ENCODE measurements at regions not wholly inside any gene's neighbourhood (a gene's known extent, or its start where the extent isn't known, plus 50 kb on each side); places are given as distances from the start of the nearest gene placed in this dataset.

DNA sequence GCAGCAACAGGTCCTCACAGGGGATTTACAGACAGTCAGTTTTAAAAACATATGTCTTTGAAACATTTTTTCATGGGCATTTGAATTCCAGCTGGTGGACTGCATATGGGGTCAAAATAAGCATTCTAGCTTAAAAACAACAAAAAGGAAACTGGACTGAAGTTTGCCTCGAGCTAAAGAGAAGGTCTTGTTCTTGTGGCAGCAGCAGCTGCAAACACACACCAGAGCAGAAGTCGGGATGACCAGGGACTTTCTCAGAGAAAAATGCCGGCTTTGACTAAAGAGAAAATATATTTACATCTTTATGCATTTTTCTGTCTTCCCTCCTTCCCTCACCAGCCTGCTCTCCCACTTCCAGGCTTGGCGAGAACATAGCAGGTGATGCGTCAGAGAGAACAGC lies 361.4 kb downstream of the CXCL12 start (continued):
- TF ChIP-seq, protein P1, sequence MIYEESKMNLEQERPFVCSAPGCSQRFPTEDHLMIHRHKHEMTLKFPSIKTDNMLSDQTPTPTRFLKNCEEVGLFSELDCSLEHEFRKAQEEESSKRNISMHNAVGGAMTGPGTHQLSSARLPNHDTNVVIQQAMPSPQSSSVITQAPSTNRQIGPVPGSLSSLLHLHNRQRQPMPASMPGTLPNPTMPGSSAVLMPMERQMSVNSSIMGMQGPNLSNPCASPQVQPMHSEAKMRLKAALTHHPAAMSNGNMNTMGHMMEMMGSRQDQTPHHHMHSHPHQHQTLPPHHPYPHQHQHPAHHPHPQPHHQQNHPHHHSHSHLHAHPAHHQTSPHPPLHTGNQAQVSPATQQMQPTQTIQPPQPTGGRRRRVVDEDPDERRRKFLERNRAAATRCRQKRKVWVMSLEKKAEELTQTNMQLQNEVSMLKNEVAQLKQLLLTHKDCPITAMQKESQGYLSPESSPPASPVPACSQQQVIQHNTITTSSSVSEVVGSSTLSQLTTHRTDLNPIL (CRISPR knock-in tag; IDR thresholded peaks at IDR 0.05; ENCODE audit: low read depth) = no peak
- no peak for TF ChIP-seq ZNF565 (CRISPR knock-in tag; conservative IDR thresholded peaks at IDR 0.05; ENCODE audit: low read depth)
- TF ChIP-seq TOX (CRISPR knock-in tag; IDR thresholded peaks at IDR 0.05; ENCODE audit: borderline replicate concordance) = no peak
- TF ChIP-seq, protein P2, sequence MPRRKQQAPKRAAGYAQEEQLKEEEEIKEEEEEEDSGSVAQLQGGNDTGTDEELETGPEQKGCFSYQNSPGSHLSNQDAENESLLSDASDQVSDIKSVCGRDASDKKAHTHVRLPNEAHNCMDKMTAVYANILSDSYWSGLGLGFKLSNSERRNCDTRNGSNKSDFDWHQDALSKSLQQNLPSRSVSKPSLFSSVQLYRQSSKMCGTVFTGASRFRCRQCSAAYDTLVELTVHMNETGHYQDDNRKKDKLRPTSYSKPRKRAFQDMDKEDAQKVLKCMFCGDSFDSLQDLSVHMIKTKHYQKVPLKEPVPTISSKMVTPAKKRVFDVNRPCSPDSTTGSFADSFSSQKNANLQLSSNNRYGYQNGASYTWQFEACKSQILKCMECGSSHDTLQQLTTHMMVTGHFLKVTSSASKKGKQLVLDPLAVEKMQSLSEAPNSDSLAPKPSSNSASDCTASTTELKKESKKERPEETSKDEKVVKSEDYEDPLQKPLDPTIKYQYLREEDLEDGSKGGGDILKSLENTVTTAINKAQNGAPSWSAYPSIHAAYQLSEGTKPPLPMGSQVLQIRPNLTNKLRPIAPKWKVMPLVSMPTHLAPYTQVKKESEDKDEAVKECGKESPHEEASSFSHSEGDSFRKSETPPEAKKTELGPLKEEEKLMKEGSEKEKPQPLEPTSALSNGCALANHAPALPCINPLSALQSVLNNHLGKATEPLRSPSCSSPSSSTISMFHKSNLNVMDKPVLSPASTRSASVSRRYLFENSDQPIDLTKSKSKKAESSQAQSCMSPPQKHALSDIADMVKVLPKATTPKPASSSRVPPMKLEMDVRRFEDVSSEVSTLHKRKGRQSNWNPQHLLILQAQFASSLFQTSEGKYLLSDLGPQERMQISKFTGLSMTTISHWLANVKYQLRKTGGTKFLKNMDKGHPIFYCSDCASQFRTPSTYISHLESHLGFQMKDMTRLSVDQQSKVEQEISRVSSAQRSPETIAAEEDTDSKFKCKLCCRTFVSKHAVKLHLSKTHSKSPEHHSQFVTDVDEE (CRISPR knock-in tag; IDR thresholded peaks at IDR 0.05) = no peak
- no peak for TF ChIP-seq ZFP3 (CRISPR knock-in tag; IDR thresholded peaks at IDR 0.05)
- no peak for TF ChIP-seq ISL1 (CRISPR knock-in tag; IDR thresholded peaks at IDR 0.05)
- TF ChIP-seq ZFP30 (CRISPR knock-in tag; IDR thresholded peaks at IDR 0.05) = no peak
- no peak for TF ChIP-seq PPARA (CRISPR knock-in tag; IDR thresholded peaks at IDR 0.05; ENCODE audit: borderline replicate concordance)

DNA sequence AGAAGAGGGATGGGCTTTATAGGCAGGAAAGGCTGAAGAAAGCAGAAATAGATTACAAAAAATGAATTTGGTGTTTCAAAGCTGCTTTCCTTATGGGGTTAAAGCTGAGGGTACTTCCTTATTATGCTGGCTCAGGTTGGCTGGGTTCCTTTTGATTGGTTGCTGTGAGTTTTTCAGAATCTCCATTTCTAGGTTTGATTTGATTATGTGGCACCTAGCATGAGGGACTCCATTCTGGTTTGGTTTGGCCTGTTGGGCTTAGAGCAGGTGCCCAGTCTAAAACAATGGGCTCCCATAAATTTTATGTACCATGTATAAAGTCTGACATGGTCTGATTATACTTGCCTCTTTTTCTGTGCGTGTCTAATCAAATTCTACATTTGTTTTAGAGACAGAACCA lies 362.7 kb downstream of the CXCL12 start:
- ATAC-seq = no peak
- TF ChIP-seq, protein P3, sequence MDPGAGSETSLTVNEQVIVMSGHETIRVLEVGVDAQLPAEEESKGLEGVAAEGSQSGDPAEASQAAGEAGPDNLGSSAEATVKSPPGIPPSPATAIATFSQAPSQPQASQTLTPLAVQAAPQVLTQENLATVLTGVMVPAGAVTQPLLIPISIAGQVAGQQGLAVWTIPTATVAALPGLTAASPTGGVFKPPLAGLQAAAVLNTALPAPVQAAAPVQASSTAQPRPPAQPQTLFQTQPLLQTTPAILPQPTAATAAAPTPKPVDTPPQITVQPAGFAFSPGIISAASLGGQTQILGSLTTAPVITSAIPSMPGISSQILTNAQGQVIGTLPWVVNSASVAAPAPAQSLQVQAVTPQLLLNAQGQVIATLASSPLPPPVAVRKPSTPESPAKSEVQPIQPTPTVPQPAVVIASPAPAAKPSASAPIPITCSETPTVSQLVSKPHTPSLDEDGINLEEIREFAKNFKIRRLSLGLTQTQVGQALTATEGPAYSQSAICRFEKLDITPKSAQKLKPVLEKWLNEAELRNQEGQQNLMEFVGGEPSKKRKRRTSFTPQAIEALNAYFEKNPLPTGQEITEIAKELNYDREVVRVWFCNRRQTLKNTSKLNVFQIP (CRISPR knock-in tag; IDR thresholded peaks at IDR 0.05; ENCODE audit: borderline replicate concordance, low read depth) = no peak
- TF ChIP-seq, protein P1 (CRISPR knock-in tag; IDR thresholded peaks at IDR 0.05; ENCODE audit: low read depth) = no peak
- no peak for TF ChIP-seq ISL1 (CRISPR knock-in tag; IDR thresholded peaks at IDR 0.05)
- TF ChIP-seq RARB (CRISPR knock-in tag; IDR thresholded peaks at IDR 0.05) = no peak
- TF ChIP-seq, protein P4, sequence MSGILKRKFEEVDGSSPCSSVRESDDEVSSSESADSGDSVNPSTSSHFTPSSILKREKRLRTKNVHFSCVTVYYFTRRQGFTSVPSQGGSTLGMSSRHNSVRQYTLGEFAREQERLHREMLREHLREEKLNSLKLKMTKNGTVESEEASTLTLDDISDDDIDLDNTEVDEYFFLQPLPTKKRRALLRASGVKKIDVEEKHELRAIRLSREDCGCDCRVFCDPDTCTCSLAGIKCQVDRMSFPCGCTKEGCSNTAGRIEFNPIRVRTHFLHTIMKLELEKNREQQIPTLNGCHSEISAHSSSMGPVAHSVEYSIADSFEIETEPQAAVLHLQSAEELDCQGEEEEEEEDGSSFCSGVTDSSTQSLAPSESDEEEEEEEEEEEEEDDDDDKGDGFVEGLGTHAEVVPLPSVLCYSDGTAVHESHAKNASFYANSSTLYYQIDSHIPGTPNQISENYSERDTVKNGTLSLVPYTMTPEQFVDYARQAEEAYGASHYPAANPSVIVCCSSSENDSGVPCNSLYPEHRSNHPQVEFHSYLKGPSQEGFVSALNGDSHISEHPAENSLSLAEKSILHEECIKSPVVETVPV (CRISPR knock-in tag; IDR thresholded peaks at IDR 0.05) = no peak
- no peak for TF ChIP-seq ESRRG (CRISPR knock-in tag; IDR thresholded peaks at IDR 0.05)
- TF ChIP-seq TOX (CRISPR knock-in tag; IDR thresholded peaks at IDR 0.05; ENCODE audit: borderline replicate concordance) = no peak
- TF ChIP-seq TCF4 (CRISPR knock-in tag; IDR thresholded peaks at IDR 0.05; ENCODE audit: borderline replicate concordance) = no peak
- TF ChIP-seq ZC3H10 (CRISPR knock-in tag; IDR thresholded peaks at IDR 0.05) = no peak

DNA sequence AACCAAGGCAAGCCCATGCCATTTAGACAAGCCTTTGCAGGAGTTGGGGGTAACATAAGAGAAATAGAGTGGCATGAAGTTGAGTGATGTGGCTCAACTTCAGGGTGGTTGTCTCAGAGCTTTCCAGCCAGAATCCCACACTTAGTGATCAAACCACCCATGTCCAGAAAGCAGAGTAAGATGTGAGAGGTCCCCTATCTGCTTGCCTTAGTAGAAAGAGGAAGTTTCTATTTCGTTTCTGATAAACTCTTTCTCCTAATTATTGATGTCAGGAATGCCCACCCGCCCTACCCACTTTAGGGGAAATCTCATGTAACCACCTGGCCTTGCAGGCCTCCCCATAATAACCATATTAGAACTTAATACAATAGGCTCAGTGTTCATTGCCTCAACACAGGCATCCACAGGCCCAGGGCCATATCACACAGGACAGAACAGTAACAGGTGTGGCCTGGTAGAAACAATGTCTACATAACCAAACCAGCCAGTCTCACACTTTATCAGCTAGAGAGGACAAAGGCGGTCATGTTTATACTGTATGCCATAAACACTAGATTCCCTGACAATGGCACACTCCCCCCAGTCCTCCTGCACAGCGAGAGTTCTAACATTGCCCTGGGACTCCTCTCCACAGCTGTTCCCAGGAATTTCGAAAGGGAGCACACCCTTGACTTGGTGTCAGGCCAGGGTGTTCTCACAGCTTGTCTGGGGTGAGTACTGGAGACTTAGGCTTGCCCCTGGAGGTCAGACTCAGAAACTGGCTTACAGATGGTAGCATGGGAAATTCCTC lies 364.4 kb downstream of the CXCL12 start:
- TF ChIP-seq ESRRG (CRISPR knock-in tag; IDR thresholded peaks at IDR 0.05) = no peak
- TF ChIP-seq ZFP30 (CRISPR knock-in tag; IDR thresholded peaks at IDR 0.05) = no peak
- TF ChIP-seq, protein P3 (CRISPR knock-in tag; IDR thresholded peaks at IDR 0.05; ENCODE audit: borderline replicate concordance, low read depth) = no peak
- TF ChIP-seq TCF4 (CRISPR knock-in tag; IDR thresholded peaks at IDR 0.05; ENCODE audit: borderline replicate concordance) = no peak
- no peak for TF ChIP-seq ARNTL (CRISPR knock-in tag; IDR thresholded peaks at IDR 0.05; ENCODE audit: borderline replicate concordance, low read depth)
- no peak for TF ChIP-seq ZNF8 (CRISPR knock-in tag; IDR thresholded peaks at IDR 0.05)
- no peak for TF ChIP-seq GLIS3 (CRISPR knock-in tag; IDR thresholded peaks at IDR 0.05)
- TF ChIP-seq, protein P2 (CRISPR knock-in tag; IDR thresholded peaks at IDR 0.05) = no peak
- no peak for TF ChIP-seq ZFP3 (CRISPR knock-in tag; IDR thresholded peaks at IDR 0.05)
- TF ChIP-seq, protein P4 (CRISPR knock-in tag; IDR thresholded peaks at IDR 0.05) = no peak
- no peak for TF ChIP-seq TOX (CRISPR knock-in tag; IDR thresholded peaks at IDR 0.05; ENCODE audit: borderline replicate concordance)
- no peak for TF ChIP-seq BACH2 (CRISPR knock-in tag; IDR thresholded peaks at IDR 0.05; ENCODE audit: borderline replicate concordance)
- TF ChIP-seq PPARA (CRISPR knock-in tag; IDR thresholded peaks at IDR 0.05; ENCODE audit: borderline replicate concordance) = no peak
- TF ChIP-seq ZC3H10 (CRISPR knock-in tag; IDR thresholded peaks at IDR 0.05) = no peak
- TF ChIP-seq RARB (CRISPR knock-in tag; IDR thresholded peaks at IDR 0.05) = no peak
- TF ChIP-seq SNAI2 (CRISPR knock-in tag; IDR thresholded peaks at IDR 0.05) = no peak
- no peak for ATAC-seq

Data from SK-N-SH treated with all-trans-retinoic acid at 6 μM for 48 hours (cell line).